SK-N-SH treated with all-trans-retinoic acid at 6 μM for 48 hours (cell line): ENCODE measurements at regions not wholly inside any gene's neighbourhood (a gene's known extent, or its start where the extent isn't known, plus 50 kb on each side); places are given as distances from the start of the nearest gene placed in this dataset.

Experiments
- OSR1 ChIP-seq: fragments of 250-450 bp; sonication (Bioruptor Pico); IDR thresholded peaks from 2 replicates; pipeline ENCODE4 v1.8.0; 2022; ENCODE audit warnings: moderate library complexity, mild to moderate bottlenecking, inconsistent platforms
- ZNF8 ChIP-seq: fragments of 450-650 bp; formaldehyde crosslinking; IDR thresholded peaks from 2 replicates; pipeline ENCODE4 v1.5.0; 2020; ENCODE audit warnings: mild to moderate bottlenecking, moderate library complexity

DNA sequence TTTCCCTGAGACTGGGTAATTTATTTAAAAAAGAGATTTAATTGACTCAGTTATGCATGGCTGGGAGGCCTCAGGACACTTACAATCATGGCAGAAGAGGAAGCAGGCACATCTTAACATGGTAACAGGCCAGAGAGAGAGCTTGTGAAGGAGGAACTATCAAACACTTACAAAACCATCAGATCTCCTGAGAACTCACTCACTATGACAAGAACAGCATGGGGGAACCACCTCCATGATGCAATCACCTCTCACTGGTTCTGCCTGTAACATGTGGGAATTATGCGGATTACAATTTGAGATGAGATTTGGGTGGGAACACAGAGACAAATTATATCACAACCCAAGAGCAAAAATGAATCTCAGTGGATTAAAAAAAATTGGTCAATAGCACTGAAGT lies 416.0 kb upstream of the TMCO5A start:
- TF ChIP-seq OSR1 (CRISPR knock-in tag) (no peak), ZNF8 (no peak)
